ENCODE measurements at regions not wholly inside any gene's neighbourhood (a gene's known extent, or its start where the extent isn't known, plus 50 kb on each side); places are given as distances from the start of the nearest gene placed in this dataset.

DNA sequence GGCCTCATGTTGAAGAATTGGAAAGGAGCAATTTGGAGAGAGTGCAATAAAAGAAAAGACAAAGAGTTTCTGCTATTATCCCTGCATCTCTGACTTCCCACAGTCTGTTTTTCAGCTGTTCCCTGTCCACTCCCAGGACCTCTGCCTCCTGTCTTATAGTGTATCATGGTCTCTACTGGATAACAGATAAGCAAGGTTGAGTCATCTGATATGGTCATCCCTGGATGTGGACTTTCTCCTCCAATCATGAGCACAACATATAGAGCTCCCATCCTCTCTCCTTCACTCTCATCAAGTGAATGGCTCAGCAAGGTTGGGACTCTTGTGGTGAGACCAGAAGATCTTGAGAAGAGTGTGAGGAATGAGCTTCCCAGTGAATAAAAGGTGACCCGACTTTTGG is 123.1 kb downstream of the PLCE1 start:
- TF ChIP-seq CTCF (IDR thresholded peaks at IDR 0.05; ENCODE audit: low read depth, low read length), result no peak
- no peak for TF ChIP-seq MYC (IDR thresholded peaks at IDR 0.05; ENCODE audit: low read depth, low read length)
- no peak for TF ChIP-seq POLR2A (IDR thresholded peaks at IDR 0.05; ENCODE audit: extremely low read depth, insufficient read length)
- TF ChIP-seq, protein P1, sequence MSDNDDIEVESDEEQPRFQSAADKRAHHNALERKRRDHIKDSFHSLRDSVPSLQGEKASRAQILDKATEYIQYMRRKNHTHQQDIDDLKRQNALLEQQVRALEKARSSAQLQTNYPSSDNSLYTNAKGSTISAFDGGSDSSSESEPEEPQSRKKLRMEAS (IDR thresholded peaks at IDR 0.05; ENCODE audit: low read depth, low read length), result no peak

All from NB4 (cell line).